Lung (tissue), 11 donors: ENCODE measurements at regions not wholly inside any gene's neighbourhood (a gene's known extent, or its start where the extent isn't known, plus 50 kb on each side); places are given as distances from the start of the nearest gene placed in this dataset.

Experiments
- ATAC-seq: fragments of 200-7000 bp; cut with Tn5 transposase; one replicate; pipeline ENCODE4 v1.9.1; 2020; ENCODE audit warnings: moderate number of reproducible peaks; ENCODE audit not compliant: insufficient read depth, low FRiP score
- DNase-seq, 3 donors: peaks; one replicate each; pipeline ENCODE4 v3.0.0-alpha.2; 2013 to 2017
- H3K27ac ChIP-seq, 2 donors: one replicate each; pipeline ENCODE4 v1.5.1; 2013; ENCODE audit warnings: mild to moderate bottlenecking in 2 of 2, moderate library complexity in 2 of 2, control low read depth in 1 of 2, inconsistent platforms in 1 of 2, low read depth in 1 of 2, low read length in 1 of 2
- H3K27me3 ChIP-seq, 3 donors: one replicate each; pipeline ENCODE4 v1.5.1; 2013; ENCODE audit warnings: low read length in 2 of 3; ENCODE audit not compliant: control insufficient read depth in 3 of 3, insufficient read depth in 3 of 3
- H3K36me3 ChIP-seq, 4 donors: one replicate each; pipeline ENCODE4 v1.5.1; 2013; ENCODE audit warnings: low read length in 4 of 4, mild to moderate bottlenecking in 1 of 4, moderate library complexity in 1 of 4; ENCODE audit not compliant: control insufficient read depth in 4 of 4, insufficient read depth in 4 of 4
- H3K4me1 ChIP-seq, 5 donors: one replicate each; pipeline ENCODE4 v1.5.1; 2013; ENCODE audit warnings: low read length in 5 of 5, mild to moderate bottlenecking in 2 of 5, moderate library complexity in 1 of 5; ENCODE audit not compliant: control insufficient read depth in 5 of 5, insufficient read depth in 5 of 5
- H3K4me3 ChIP-seq: one replicate; pipeline ENCODE4 v1.5.1; 2013; ENCODE audit warnings: mild to moderate bottlenecking, control low read depth, moderate library complexity
- H3K9ac ChIP-seq, 2 donors: one replicate each; pipeline ENCODE4 v1.5.1; 2013; ENCODE audit warnings: low read length in 2 of 2, control low read depth in 1 of 2; ENCODE audit not compliant: insufficient read depth in 1 of 2
- H3K9me3 ChIP-seq, 4 donors: one replicate each; pipeline ENCODE4 v1.5.1; 2013; ENCODE audit warnings: low read length in 3 of 4, mild to moderate bottlenecking in 1 of 4, moderate library complexity in 1 of 4; ENCODE audit not compliant: control insufficient read depth in 4 of 4, insufficient read depth in 3 of 4
- WGBS, 2 donors: extraction: QIAGEN DNeasy Blood & Tissue Kit; methylation state at CpG; one replicate each; pipeline ENCODE4 v1.1.7; 2013; 5-methylcytosine and 5-hydroxymethylcytosine counted together
- TF ChIP-seq, protein P1 (sequence below): IDR thresholded peaks from 2 replicates; pipeline ENCODE4 v1.5.1; 2012; ENCODE audit warnings: mild to moderate bottlenecking; ENCODE audit errors: control extremely low read depth, extremely low read depth
- donor health status: control.
- donor health status: control.
- donor health status: Bipolar disorder and iron deficiency.
- donor health status: healthy.
- donor health status: DM: yes; HTN: yes; CAD: no.

- DNase-seq (peak; percentile 43 to 69 (median 53)), ATAC-seq (peak; percentile 56)
- Histone ChIP-seq H3K9ac (no peak overlapping the region), H3K9me3 (peaks cover 0 to 10% (median 0%) of the 10 kb centered on the region in 4 donors), H3K36me3 (no peaks in the 10 kb centered on the region), H3K4me1 (peaks cover 0 to 3% (median 0%) of the 10 kb centered on the region in 5 donors), H3K27ac (no peak overlapping the region), H3K27me3 (peaks cover 0 to 8% (median 8%) of the 10 kb centered on the region in 3 donors), H3K4me3 (no peak overlapping the region)
- TF ChIP-seq, protein P1, sequence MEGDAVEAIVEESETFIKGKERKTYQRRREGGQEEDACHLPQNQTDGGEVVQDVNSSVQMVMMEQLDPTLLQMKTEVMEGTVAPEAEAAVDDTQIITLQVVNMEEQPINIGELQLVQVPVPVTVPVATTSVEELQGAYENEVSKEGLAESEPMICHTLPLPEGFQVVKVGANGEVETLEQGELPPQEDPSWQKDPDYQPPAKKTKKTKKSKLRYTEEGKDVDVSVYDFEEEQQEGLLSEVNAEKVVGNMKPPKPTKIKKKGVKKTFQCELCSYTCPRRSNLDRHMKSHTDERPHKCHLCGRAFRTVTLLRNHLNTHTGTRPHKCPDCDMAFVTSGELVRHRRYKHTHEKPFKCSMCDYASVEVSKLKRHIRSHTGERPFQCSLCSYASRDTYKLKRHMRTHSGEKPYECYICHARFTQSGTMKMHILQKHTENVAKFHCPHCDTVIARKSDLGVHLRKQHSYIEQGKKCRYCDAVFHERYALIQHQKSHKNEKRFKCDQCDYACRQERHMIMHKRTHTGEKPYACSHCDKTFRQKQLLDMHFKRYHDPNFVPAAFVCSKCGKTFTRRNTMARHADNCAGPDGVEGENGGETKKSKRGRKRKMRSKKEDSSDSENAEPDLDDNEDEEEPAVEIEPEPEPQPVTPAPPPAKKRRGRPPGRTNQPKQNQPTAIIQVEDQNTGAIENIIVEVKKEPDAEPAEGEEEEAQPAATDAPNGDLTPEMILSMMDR, result peak; percentile 56
- 37 to 42% methylated on average over 15 of the region's 15 CpGs for WGBS, 2 donors
Observed at GRCh38 chr10:2927958-2928840, 139.1 kb upstream of the PFKP start.

GRCh38 chr10:2926918-2927660 lies 140.3 kb upstream of the PFKP start:
- WGBS, 2 donors, result 66 to 88% methylated on average over 9 of the region's 9 CpGs
- DNase-seq (no peak), ATAC-seq (no peak)
- peaks cover 0 to 3% (median 0%) of the 10 kb centered on the region in 5 donors for H3K4me1 ChIP-seq
- H3K9me3 ChIP-seq, result peaks cover 0 to 7% (median 0%) of the 10 kb centered on the region in 4 donors
- no peak overlapping the region for H3K9ac ChIP-seq
- H3K36me3 ChIP-seq, result no peaks in the 10 kb centered on the region
- H3K27me3 ChIP-seq, result peaks cover 0 to 8% (median 4%) of the 10 kb centered on the region in 3 donors
- TF ChIP-seq, protein P1, result no peak
- no peak overlapping the region for H3K27ac ChIP-seq
- H3K4me3 ChIP-seq, result no peak overlapping the region

GRCh38 chr10:2925631-2926030 lies 141.7 kb upstream of the PFKP start:
- Histone ChIP-seq H3K4me1 (peaks cover 0 to 3% (median 0%) of the 10 kb centered on the region in 5 donors), H3K9ac (no peak overlapping the region), H3K36me3 (no peaks in the 10 kb centered on the region), H3K27ac (no peak overlapping the region), H3K9me3 (peaks cover 0 to 4% (median 0%) of the 10 kb centered on the region in 4 donors), H3K27me3 (peaks cover 0 to 8% (median 4%) of the 10 kb centered on the region in 3 donors), H3K4me3 (no peak overlapping the region)
- no peak for ATAC-seq
- peak; percentile 29 to 67 (median 31) for DNase-seq
- WGBS, 2 donors, result 12 to 24% methylated on average over 7 of the region's 7 CpGs
- TF ChIP-seq, protein P1, result no peak
